ENCODE measurements at regions not wholly inside any gene's neighbourhood (a gene's known extent, or its start where the extent isn't known, plus 50 kb on each side); places are given as distances from the start of the nearest gene placed in this dataset.

GRCh38 chr10:33535866-33536265 is 201.4 kb upstream of the NRP1 start:
- no peak for TF ChIP-seq POLR2AphosphoS5 (IDR thresholded peaks at IDR 0.05; ENCODE audit: low read depth, low read length)
- TF ChIP-seq TAF1 (IDR thresholded peaks at IDR 0.05; ENCODE audit: borderline replicate concordance, insufficient read depth, low read length) = no peak
- TF ChIP-seq SIN3A (IDR thresholded peaks at IDR 0.05; ENCODE audit: borderline replicate concordance, insufficient read depth, low read length) = no peak

- TF ChIP-seq FOXP2 (optimal IDR thresholded peaks at IDR 0.05; ENCODE audit: borderline replicate concordance, extremely low read depth, extremely low read length, insufficient read depth) (no peak), TAF1 (IDR thresholded peaks at IDR 0.05; ENCODE audit: borderline replicate concordance, insufficient read depth, low read length) (no peak), POLR2AphosphoS5 (IDR thresholded peaks at IDR 0.05; ENCODE audit: low read depth, low read length) (no peak), REST (IDR thresholded peaks at IDR 0.05; ENCODE audit: insufficient read depth in 1 of 2, low read depth in 2 of 2, low read length in 2 of 2) (no peak), SIN3A (IDR thresholded peaks at IDR 0.05; ENCODE audit: borderline replicate concordance, insufficient read depth, low read length) (no peak)
Measured at GRCh38 chr10:33534416-33534815, 199.9 kb upstream of the NRP1 start.

- no peak for TF ChIP-seq POLR2AphosphoS5 (IDR thresholded peaks at IDR 0.05; ENCODE audit: low read depth, low read length)
- TF ChIP-seq FOXP2 (optimal IDR thresholded peaks at IDR 0.05; ENCODE audit: borderline replicate concordance, extremely low read depth, extremely low read length, insufficient read depth) = no peak
- no peak for TF ChIP-seq SIN3A (IDR thresholded peaks at IDR 0.05; ENCODE audit: borderline replicate concordance, insufficient read depth, low read length)
Measured at GRCh38 chr10:33533612-33534011, 199.1 kb upstream of the NRP1 start.

GRCh38 chr10:33532901-33533300 is 198.4 kb upstream of the NRP1 start:
- TF ChIP-seq SIN3A (IDR thresholded peaks at IDR 0.05; ENCODE audit: borderline replicate concordance, insufficient read depth, low read length) = no peak

- TF ChIP-seq TAF1 (IDR thresholded peaks at IDR 0.05; ENCODE audit: borderline replicate concordance, insufficient read depth, low read length) = no peak
- TF ChIP-seq REST (IDR thresholded peaks at IDR 0.05; ENCODE audit: insufficient read depth in 1 of 2, low read depth in 2 of 2, low read length in 2 of 2) = no peak
- no peak for TF ChIP-seq FOXP2 (optimal IDR thresholded peaks at IDR 0.05; ENCODE audit: borderline replicate concordance, extremely low read depth, extremely low read length, insufficient read depth)
Measured at GRCh38 chr10:33529234-33529633, 194.8 kb upstream of the NRP1 start.

- TF ChIP-seq TAF1 (IDR thresholded peaks at IDR 0.05; ENCODE audit: borderline replicate concordance, insufficient read depth, low read length) (no peak), FOXP2 (optimal IDR thresholded peaks at IDR 0.05; ENCODE audit: borderline replicate concordance, extremely low read depth, extremely low read length, insufficient read depth) (no peak), POLR2AphosphoS5 (IDR thresholded peaks at IDR 0.05; ENCODE audit: low read depth, low read length) (no peak), SIN3A (IDR thresholded peaks at IDR 0.05; ENCODE audit: borderline replicate concordance, insufficient read depth, low read length) (no peak), REST (IDR thresholded peaks at IDR 0.05; ENCODE audit: insufficient read depth in 1 of 2, low read depth in 2 of 2, low read length in 2 of 2) (no peak)
Measured at GRCh38 chr10:33524966-33525365, 190.5 kb upstream of the NRP1 start.

GRCh38 chr10:33524041-33524440 is 189.6 kb upstream of the NRP1 start:
- TF ChIP-seq POLR2AphosphoS5 (IDR thresholded peaks at IDR 0.05; ENCODE audit: low read depth, low read length) (no peak), SIN3A (IDR thresholded peaks at IDR 0.05; ENCODE audit: borderline replicate concordance, insufficient read depth, low read length) (no peak), REST (IDR thresholded peaks at IDR 0.05; ENCODE audit: insufficient read depth in 1 of 2, low read depth in 2 of 2, low read length in 2 of 2) (no peak), TAF1 (IDR thresholded peaks at IDR 0.05; ENCODE audit: borderline replicate concordance, insufficient read depth, low read length) (no peak), FOXP2 (optimal IDR thresholded peaks at IDR 0.05; ENCODE audit: borderline replicate concordance, extremely low read depth, extremely low read length, insufficient read depth) (no peak)

All from PFSK-1 (cell line).